MCF 10A (cell line): ENCODE measurements at regions not wholly inside any gene's neighbourhood (a gene's known extent, or its start where the extent isn't known, plus 50 kb on each side); places are given as distances from the start of the nearest gene placed in this dataset.

Experiments
- BruUV-seq: library from RNA; stranded (reverse); fragments of 400-500 nt; replicated peaks from 2 replicates; lab custom pipeline; 2021; lab: Mats Ljungman, UMichigan
- CTCF ChIA-PET: fragments of 300-600 bp; sonication (Branson Sonifier 250); formaldehyde crosslinking; extraction: SDS; loops from one replicate; lab custom pipeline; 2021; ENCODE audit warnings: antibody characterized with exemption, inconsistent platforms; lab: Yijun Ruan, JAX
- POLR2A ChIA-PET: fragments of 300-600, 350-650 bp; sonication (Branson Sonifier 250); formaldehyde crosslinking; extraction: SDS; loops from one replicate; lab custom pipeline; 2020; ENCODE audit warnings: antibody characterized with exemption, inconsistent platforms; lab: Yijun Ruan, JAX
- DNase-seq: peaks from one replicate; pipeline ENCODE4 v3.0.0-alpha.2; 2018; ENCODE audit not compliant: unreplicated experiment
- H3K27ac Mint-ChIP-seq: one replicate; pipeline ENCODE4 v1.8.0; 2022; ENCODE audit warnings: mild to moderate bottlenecking, low read depth, mixed read lengths; ENCODE audit not compliant: unreplicated experiment
- H3K27me3 Mint-ChIP-seq: one replicate; pipeline ENCODE4 v1.8.0; 2022; ENCODE audit warnings: mixed read lengths; ENCODE audit not compliant: insufficient read depth, unreplicated experiment
- H3K36me3 Mint-ChIP-seq: one replicate; pipeline ENCODE4 v1.8.0; 2022; ENCODE audit warnings: mild to moderate bottlenecking, moderate library complexity, mixed read lengths; ENCODE audit not compliant: insufficient read depth, unreplicated experiment
- H3K4me1 Mint-ChIP-seq: one replicate; pipeline ENCODE4 v1.8.0; 2022; ENCODE audit warnings: mixed read lengths; ENCODE audit not compliant: insufficient read depth, unreplicated experiment
- H3K4me3 Mint-ChIP-seq: one replicate; pipeline ENCODE4 v1.8.0; 2022; ENCODE audit warnings: mild to moderate bottlenecking, moderate library complexity, mixed read lengths; ENCODE audit not compliant: unreplicated experiment
- H3K9me3 Mint-ChIP-seq: one replicate; pipeline ENCODE4 v1.8.0; 2022; ENCODE audit warnings: mixed read lengths; ENCODE audit not compliant: unreplicated experiment
- CTCF ChIP-seq: fragments of 200-600 bp; IDR thresholded peaks from one replicate; pipeline ENCODE4 v1.8.0; 2022; ENCODE audit warnings: antibody characterized with exemption, mild to moderate bottlenecking; ENCODE audit not compliant: unreplicated experiment
- intact Hi-C: fragments of 100-400 bp; cut with micrococcal nuclease; formaldehyde crosslinking; loops from 2 replicates; pipeline ENCODE4 v1.14.1; 2022

- ChIA-PET CTCF (no interaction called here), POLR2A (no interaction called here)
- Mint-ChIP-seq H3K4me3 (no peak overlapping the region), H3K36me3 (no peaks in the 10 kb centered on the region), H3K9me3 (no peaks in the 10 kb centered on the region), H3K27me3 (peaks cover 58% of the 10 kb centered on the region), H3K4me1 (no peaks in the 10 kb centered on the region), H3K27ac (no peak overlapping the region)
- no peak for TF ChIP-seq CTCF
- intact Hi-C loops: no loop called here
- no peak for DNase-seq
- no TSS peak for BruUV-seq
Measured at GRCh38 chr4:111984169-111984819, 161.0 kb upstream of the FAM241A start.

GRCh38 chr4:111985426-111985825 is 159.8 kb upstream of the FAM241A start:
- ChIA-PET POLR2A (interaction anchor here (0.6 to 0.7 kb wide), 3 partner anchors 27 to 520 kb away, joined by 3 to 5 read pairs (median 3); no protein-coding TSS in a partner anchor), CTCF (no interaction called here)
- no peaks in the 10 kb centered on the region for H3K4me1 Mint-ChIP-seq
- H3K4me3 Mint-ChIP-seq: no peak overlapping the region
- BruUV-seq: no TSS peak
- no peaks in the 10 kb centered on the region for H3K9me3 Mint-ChIP-seq
- H3K36me3 Mint-ChIP-seq: no peaks in the 10 kb centered on the region
- no peak overlapping the region for H3K27ac Mint-ChIP-seq
- no peak for DNase-seq
- intact Hi-C loops: no loop called here
- TF ChIP-seq CTCF: no peak
- H3K27me3 Mint-ChIP-seq: peaks cover 69% of the 10 kb centered on the region

- Mint-ChIP-seq H3K4me3 (no peak overlapping the region), H3K27ac (no peak overlapping the region), H3K27me3 (peaks cover 76% of the 10 kb centered on the region), H3K36me3 (no peaks in the 10 kb centered on the region), H3K4me1 (no peaks in the 10 kb centered on the region), H3K9me3 (no peaks in the 10 kb centered on the region)
- ChIA-PET CTCF (interaction anchor here (0.6 kb wide), 1 partner anchor 934 kb away, joined by 3 read pairs; no protein-coding TSS in a partner anchor), POLR2A (no interaction called here)
- DNase-seq: no peak
- no peak for TF ChIP-seq CTCF
- intact Hi-C loops: no loop called here
- BruUV-seq: no TSS peak
Measured at GRCh38 chr4:111986095-111986494, 159.2 kb upstream of the FAM241A start.

GRCh38 chr4:111988514-111988913 is 156.7 kb upstream of the FAM241A start:
- no peaks in the 10 kb centered on the region for H3K36me3 Mint-ChIP-seq
- intact Hi-C loops: no loop called here
- CTCF ChIA-PET: interaction anchor here (0.6 kb wide), 1 partner anchor 79 kb away, joined by 3 read pairs; no protein-coding TSS in a partner anchor
- POLR2A ChIA-PET: no interaction called here
- peak; percentile 27 for DNase-seq
- no peak overlapping the region for H3K4me3 Mint-ChIP-seq
- peaks cover 83% of the 10 kb centered on the region for H3K27me3 Mint-ChIP-seq
- H3K9me3 Mint-ChIP-seq: no peaks in the 10 kb centered on the region
- no peak overlapping the region for H3K27ac Mint-ChIP-seq
- H3K4me1 Mint-ChIP-seq: no peaks in the 10 kb centered on the region
- no TSS peak for BruUV-seq
- no peak for TF ChIP-seq CTCF
